SK-N-SH (cell line): ENCODE measurements at regions not wholly inside any gene's neighbourhood (a gene's known extent, or its start where the extent isn't known, plus 50 kb on each side); places are given as distances from the start of the nearest gene placed in this dataset.

Experiments
- CTCF ChIA-PET: fragments of 300-600, 350-600 bp; formaldehyde crosslinking; extraction: SDS; loops from one replicate; lab custom pipeline; 2021; lab: Yijun Ruan, JAX
- POLR2A ChIA-PET: fragments of 350-600 bp; sonication (Branson Sonifier 250); formaldehyde crosslinking; extraction: SDS; loops from one replicate; lab custom pipeline; 2020; ENCODE audit warnings: antibody characterized with exemption, inconsistent platforms; lab: Yijun Ruan, JAX
- DNase-seq: peaks from one replicate; pipeline ENCODE4 v3.0.0; 2012
- H2AFZ ChIP-seq: fragments of 200-600 bp; sonication (generic); 2 replicates; pipeline ENCODE4 v1.8.1; 2016; ENCODE audit warnings: antibody characterized with exemption, mild to moderate bottlenecking, low read depth
- H3F3A ChIP-seq: fragments of 200-600 bp; sonication (generic); replicated peaks from 2 replicates; pipeline ENCODE3; 2016; ENCODE audit warnings: antibody characterized with exemption, mild to moderate bottlenecking; ENCODE audit not compliant: insufficient read depth
- H3K27ac ChIP-seq, 2 experiments: fragments of 200-500 bp in 1 of 2; fragments of 200-600 bp in 1 of 2; sonication (Bioruptor generic) in 1 of 2; sonication (generic), shearing (Covaris generic) in 1 of 2; 2 replicates each; pipeline versions ENCODE4 v1.5.1 to v1.6.1; 2014 to 2016; ENCODE audit warnings: low read depth in 2 of 2, inconsistent platforms in 1 of 2, low read length in 1 of 2, mild to moderate bottlenecking in 1 of 2, mixed read lengths in 1 of 2
- H3K27me3 ChIP-seq: fragments of 200-600 bp; sonication (generic), shearing (Covaris generic); 2 replicates; pipeline ENCODE4 v1.6.1; 2016; ENCODE audit warnings: mixed run types; ENCODE audit not compliant: insufficient read depth
- H3K36me3 ChIP-seq, 2 experiments: fragments of 200-500 bp in 1 of 2; fragments of 200-600 bp in 1 of 2; sonication (Bioruptor generic) in 1 of 2; sonication (generic) in 1 of 2; replicated peaks in 1 of 2; 2 replicates each; pipeline versions ENCODE3 to v1.5.1; 2014 to 2016; ENCODE audit warnings: low read length in 1 of 2, mild to moderate bottlenecking in 1 of 2; ENCODE audit not compliant: insufficient read depth in 2 of 2, control insufficient read depth in 1 of 2
- H3K4me1 ChIP-seq, 2 experiments: fragments of 200-500 bp in 1 of 2; fragments of 200-600 bp in 1 of 2; sonication (Bioruptor generic) in 1 of 2; sonication (generic), shearing (Covaris generic) in 1 of 2; 2 replicates each; pipeline versions ENCODE4 v1.5.1 to v1.6.1; 2014 to 2016; ENCODE audit warnings: low read depth in 1 of 2, low read length in 1 of 2, mixed run types in 1 of 2; ENCODE audit not compliant: insufficient read depth in 2 of 2, control insufficient read depth in 1 of 2
- H3K4me2 ChIP-seq: fragments of 200-600 bp; sonication (generic), shearing (Covaris generic); 2 replicates; pipeline ENCODE4 v1.6.1; 2017; ENCODE audit warnings: mixed run types
- H3K4me3 ChIP-seq, 2 experiments: fragments of 200-500 bp in 1 of 2; fragments of 200-600 bp in 1 of 2; sonication (Bioruptor generic) in 1 of 2; sonication (generic), shearing (Covaris generic) in 1 of 2; 2 replicates each; pipeline versions ENCODE4 v1.5.1 to v1.8.1; 2014 to 2016; ENCODE audit warnings: low read depth in 2 of 2, inconsistent platforms in 1 of 2, low read length in 1 of 2, mild to moderate bottlenecking in 1 of 2, mixed read lengths in 1 of 2, moderate library complexity in 1 of 2
- H3K79me2 ChIP-seq: fragments of 200-600 bp; sonication (generic); 2 replicates; pipeline ENCODE4 v1.8.1; 2017; ENCODE audit warnings: mild to moderate bottlenecking; ENCODE audit not compliant: insufficient read depth
- H3K9ac ChIP-seq: fragments of 200-600 bp; sonication (generic); 2 replicates; pipeline ENCODE4 v1.6.1; 2017; ENCODE audit warnings: mixed run types
- H3K9me2 ChIP-seq: fragments of 200-600 bp; sonication (generic); 2 replicates; pipeline ENCODE4 v1.6.1; 2017; ENCODE audit warnings: mixed run types
- H3K9me3 ChIP-seq: fragments of 200-600 bp; sonication (generic); 2 replicates; pipeline ENCODE4 v1.6.1; 2017; ENCODE audit warnings: mixed run types, mild to moderate bottlenecking, moderate library complexity
- H4K20me1 ChIP-seq: fragments of 200-600 bp; sonication (generic); 2 replicates; pipeline ENCODE4 v1.6.1; 2017; ENCODE audit warnings: mild to moderate bottlenecking, mixed run types; ENCODE audit not compliant: insufficient read depth
- FOSL2 ChIP-seq: IDR thresholded peaks from 2 replicates; pipeline ENCODE4 v1.4.0; 2012; ENCODE audit warnings: low read depth, mild to moderate bottlenecking, moderate library complexity, borderline replicate concordance
- GABPA ChIP-seq: IDR thresholded peaks from 2 replicates; pipeline ENCODE4 v1.4.0; 2012; ENCODE audit warnings: low read depth, mild to moderate bottlenecking
- JUND ChIP-seq: IDR thresholded peaks from 2 replicates; pipeline ENCODE4 v1.4.0; 2012
- MEF2A ChIP-seq: IDR thresholded peaks from 2 replicates; pipeline ENCODE4 v1.4.0; 2012; ENCODE audit warnings: low read depth, borderline replicate concordance
- NFIC ChIP-seq: IDR thresholded peaks from 2 replicates; pipeline ENCODE4 v1.4.0; 2012; ENCODE audit warnings: borderline replicate concordance
- RXRA ChIP-seq: IDR thresholded peaks from 2 replicates; pipeline ENCODE4 v1.4.0; 2012; ENCODE audit warnings: low read depth, mild to moderate bottlenecking, borderline replicate concordance
- SIN3A ChIP-seq: IDR thresholded peaks from 2 replicates; pipeline ENCODE4 v1.6.1; 2012; ENCODE audit warnings: low read depth, mild to moderate bottlenecking, low read length, moderate library complexity, borderline replicate concordance
- SMC3 ChIP-seq: IDR thresholded peaks from 2 replicates; pipeline ENCODE4 v1.6.1; 2012; ENCODE audit warnings: low read depth, low read length, improper control_type of control experiment
- TAF1 ChIP-seq: IDR thresholded peaks from 2 replicates; pipeline ENCODE4 v1.6.1; 2012; ENCODE audit warnings: low read depth, mild to moderate bottlenecking, low read length, moderate library complexity, borderline replicate concordance
- TCF12 ChIP-seq: IDR thresholded peaks from 2 replicates; pipeline ENCODE4 v1.4.0; 2012
- YY1 ChIP-seq: IDR thresholded peaks from 2 replicates; pipeline ENCODE4 v1.4.0; 2012; ENCODE audit warnings: low read depth, mild to moderate bottlenecking
- WGBS: methylation state at CpG from one replicate; pipeline ENCODE4 v1.1.6; 2017; ENCODE audit warnings: low lambda C conversion rate; 5-methylcytosine and 5-hydroxymethylcytosine counted together
- TF ChIP-seq, protein P1 (sequence below): fragments of 150-350 bp; IDR thresholded peaks from 2 replicates; pipeline ENCODE4 v1.6.1; 2016; ENCODE audit warnings: mild to moderate bottlenecking, low read depth, low read length
- TF ChIP-seq, protein P2 (sequence below): IDR thresholded peaks from 2 replicates; pipeline ENCODE4 v1.6.1; 2012; ENCODE audit warnings: mild to moderate bottlenecking, low read depth, low read length, moderate library complexity
- TF ChIP-seq, protein P3 (sequence below): IDR thresholded peaks from 2 replicates; pipeline ENCODE4 v1.4.0; 2012; ENCODE audit warnings: low read depth, borderline replicate concordance
- TF ChIP-seq, protein P4 (sequence below): IDR thresholded peaks from 2 replicates; pipeline ENCODE4; 2012

DNA sequence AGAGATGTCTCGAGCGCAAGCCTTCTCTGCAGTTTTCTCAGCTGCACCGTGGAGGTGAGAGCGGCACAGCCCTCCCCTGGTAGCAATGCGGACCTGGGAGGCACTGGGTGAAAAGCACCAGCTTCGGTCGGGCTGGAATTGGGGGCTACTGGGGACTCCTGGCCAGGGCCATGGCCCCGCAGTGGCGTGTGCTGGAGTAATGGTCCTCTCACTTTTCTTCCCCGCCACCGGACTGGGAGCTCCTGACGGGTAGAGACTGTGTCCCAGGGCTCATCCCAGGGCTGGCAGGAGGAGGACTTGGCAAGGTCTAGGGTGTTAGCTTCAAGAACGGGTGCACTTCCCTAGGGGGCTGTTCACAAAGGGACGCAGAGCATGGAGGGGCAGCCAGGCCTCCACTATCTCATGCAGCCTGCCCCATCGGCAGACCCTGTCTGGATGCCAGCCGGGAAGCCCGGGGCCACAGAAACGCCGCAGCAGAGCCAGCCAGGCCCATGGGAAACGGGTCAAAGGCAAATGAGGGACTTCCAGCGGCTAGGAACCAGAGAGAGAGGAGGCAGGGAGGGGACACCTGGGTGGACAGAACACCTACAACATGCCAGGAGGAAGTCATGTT, 92.6 kb upstream of the MVB12B start:
- DNase-seq, result no peak
- H3K79me2 ChIP-seq, result no peaks in the 10 kb centered on the region
- H3K9me3 ChIP-seq, result no peaks in the 10 kb centered on the region
- ChIA-PET POLR2A (interaction anchor here (0.6 kb wide), 1 partner anchor 176 kb away, joined by 3 read pairs; no protein-coding TSS in a partner anchor), CTCF (interaction anchor here (1.0 to 2.7 kb wide), 3 partner anchors 165 to 826 kb away, joined by 3 to 9 read pairs (median 6); no protein-coding TSS in a partner anchor)
- no peaks in the 10 kb centered on the region for H3K27me3 ChIP-seq
- no peaks in the 10 kb centered on the region for H4K20me1 ChIP-seq
- TF ChIP-seq NFIC (no peak), SIN3A (no peak), JUND (no peak), FOSL2 (no peak), GABPA (no peak), YY1 (no peak), TCF12 (no peak), TAF1 (no peak), RXRA (no peak), SMC3 (no peak), MEF2A (no peak)
- TF ChIP-seq, protein P1, sequence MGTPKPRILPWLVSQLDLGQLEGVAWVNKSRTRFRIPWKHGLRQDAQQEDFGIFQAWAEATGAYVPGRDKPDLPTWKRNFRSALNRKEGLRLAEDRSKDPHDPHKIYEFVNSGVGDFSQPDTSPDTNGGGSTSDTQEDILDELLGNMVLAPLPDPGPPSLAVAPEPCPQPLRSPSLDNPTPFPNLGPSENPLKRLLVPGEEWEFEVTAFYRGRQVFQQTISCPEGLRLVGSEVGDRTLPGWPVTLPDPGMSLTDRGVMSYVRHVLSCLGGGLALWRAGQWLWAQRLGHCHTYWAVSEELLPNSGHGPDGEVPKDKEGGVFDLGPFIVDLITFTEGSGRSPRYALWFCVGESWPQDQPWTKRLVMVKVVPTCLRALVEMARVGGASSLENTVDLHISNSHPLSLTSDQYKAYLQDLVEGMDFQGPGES, result no peak
- TF ChIP-seq, protein P2, sequence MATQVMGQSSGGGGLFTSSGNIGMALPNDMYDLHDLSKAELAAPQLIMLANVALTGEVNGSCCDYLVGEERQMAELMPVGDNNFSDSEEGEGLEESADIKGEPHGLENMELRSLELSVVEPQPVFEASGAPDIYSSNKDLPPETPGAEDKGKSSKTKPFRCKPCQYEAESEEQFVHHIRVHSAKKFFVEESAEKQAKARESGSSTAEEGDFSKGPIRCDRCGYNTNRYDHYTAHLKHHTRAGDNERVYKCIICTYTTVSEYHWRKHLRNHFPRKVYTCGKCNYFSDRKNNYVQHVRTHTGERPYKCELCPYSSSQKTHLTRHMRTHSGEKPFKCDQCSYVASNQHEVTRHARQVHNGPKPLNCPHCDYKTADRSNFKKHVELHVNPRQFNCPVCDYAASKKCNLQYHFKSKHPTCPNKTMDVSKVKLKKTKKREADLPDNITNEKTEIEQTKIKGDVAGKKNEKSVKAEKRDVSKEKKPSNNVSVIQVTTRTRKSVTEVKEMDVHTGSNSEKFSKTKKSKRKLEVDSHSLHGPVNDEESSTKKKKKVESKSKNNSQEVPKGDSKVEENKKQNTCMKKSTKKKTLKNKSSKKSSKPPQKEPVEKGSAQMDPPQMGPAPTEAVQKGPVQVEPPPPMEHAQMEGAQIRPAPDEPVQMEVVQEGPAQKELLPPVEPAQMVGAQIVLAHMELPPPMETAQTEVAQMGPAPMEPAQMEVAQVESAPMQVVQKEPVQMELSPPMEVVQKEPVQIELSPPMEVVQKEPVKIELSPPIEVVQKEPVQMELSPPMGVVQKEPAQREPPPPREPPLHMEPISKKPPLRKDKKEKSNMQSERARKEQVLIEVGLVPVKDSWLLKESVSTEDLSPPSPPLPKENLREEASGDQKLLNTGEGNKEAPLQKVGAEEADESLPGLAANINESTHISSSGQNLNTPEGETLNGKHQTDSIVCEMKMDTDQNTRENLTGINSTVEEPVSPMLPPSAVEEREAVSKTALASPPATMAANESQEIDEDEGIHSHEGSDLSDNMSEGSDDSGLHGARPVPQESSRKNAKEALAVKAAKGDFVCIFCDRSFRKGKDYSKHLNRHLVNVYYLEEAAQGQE, result no peak
- TF ChIP-seq, protein P3, sequence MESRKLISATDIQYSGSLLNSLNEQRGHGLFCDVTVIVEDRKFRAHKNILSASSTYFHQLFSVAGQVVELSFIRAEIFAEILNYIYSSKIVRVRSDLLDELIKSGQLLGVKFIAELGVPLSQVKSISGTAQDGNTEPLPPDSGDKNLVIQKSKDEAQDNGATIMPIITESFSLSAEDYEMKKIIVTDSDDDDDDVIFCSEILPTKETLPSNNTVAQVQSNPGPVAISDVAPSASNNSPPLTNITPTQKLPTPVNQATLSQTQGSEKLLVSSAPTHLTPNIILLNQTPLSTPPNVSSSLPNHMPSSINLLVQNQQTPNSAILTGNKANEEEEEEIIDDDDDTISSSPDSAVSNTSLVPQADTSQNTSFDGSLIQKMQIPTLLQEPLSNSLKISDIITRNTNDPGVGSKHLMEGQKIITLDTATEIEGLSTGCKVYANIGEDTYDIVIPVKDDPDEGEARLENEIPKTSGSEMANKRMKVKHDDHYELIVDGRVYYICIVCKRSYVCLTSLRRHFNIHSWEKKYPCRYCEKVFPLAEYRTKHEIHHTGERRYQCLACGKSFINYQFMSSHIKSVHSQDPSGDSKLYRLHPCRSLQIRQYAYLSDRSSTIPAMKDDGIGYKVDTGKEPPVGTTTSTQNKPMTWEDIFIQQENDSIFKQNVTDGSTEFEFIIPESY, result no peak
- TF ChIP-seq, protein P4, sequence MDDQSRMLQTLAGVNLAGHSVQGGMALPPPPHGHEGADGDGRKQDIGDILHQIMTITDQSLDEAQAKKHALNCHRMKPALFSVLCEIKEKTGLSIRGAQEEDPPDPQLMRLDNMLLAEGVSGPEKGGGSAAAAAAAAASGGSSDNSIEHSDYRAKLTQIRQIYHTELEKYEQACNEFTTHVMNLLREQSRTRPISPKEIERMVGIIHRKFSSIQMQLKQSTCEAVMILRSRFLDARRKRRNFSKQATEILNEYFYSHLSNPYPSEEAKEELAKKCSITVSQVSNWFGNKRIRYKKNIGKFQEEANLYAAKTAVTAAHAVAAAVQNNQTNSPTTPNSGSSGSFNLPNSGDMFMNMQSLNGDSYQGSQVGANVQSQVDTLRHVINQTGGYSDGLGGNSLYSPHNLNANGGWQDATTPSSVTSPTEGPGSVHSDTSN, result no peak
- H3K36me3 ChIP-seq, result no peaks in the 10 kb centered on the region
- H3K4me3 ChIP-seq, result no peak overlapping the region
- H3K4me1 ChIP-seq, result peaks cover 0 to 3% of the 10 kb centered on the region in 2 experiments; a peak in 1 of 4 replicates
- no peaks in the 10 kb centered on the region for H3F3A ChIP-seq
- no peak overlapping the region for H3K4me2 ChIP-seq
- no peak overlapping the region for H3K27ac ChIP-seq
- 74% methylated on average over 15 of the region's 21 CpGs for WGBS
- no peak overlapping the region for H2AFZ ChIP-seq
- H3K9ac ChIP-seq, result no peak overlapping the region
- H3K9me2 ChIP-seq, result no peaks in the 10 kb centered on the region
